ENCODE measurements at regions not wholly inside any gene's neighbourhood (a gene's known extent, or its start where the extent isn't known, plus 50 kb on each side); places are given as distances from the start of the nearest gene placed in this dataset.

GRCh38 chr14:40850191-40850590 lies 756.5 kb upstream of the LRFN5 start:
- no peak for DNase-seq (ENCODE audit: low read depth in 2 of 2)
- H3K9ac ChIP-seq (ENCODE audit: insufficient read depth, low read length) = no peak overlapping the region
- H3K79me2 ChIP-seq (ENCODE audit: control insufficient read depth, insufficient read depth, low read length) = no peaks in the 10 kb centered on the region
- H4K20me1 ChIP-seq (ENCODE audit: control insufficient read depth, extremely low read depth, insufficient read depth, low read length) = no peaks in the 10 kb centered on the region
- H3K27ac ChIP-seq (ENCODE audit: insufficient read depth, low read length) = no peak overlapping the region
- H3K27me3 ChIP-seq (ENCODE audit: control insufficient read depth, insufficient read depth, low read length) = no peaks in the 10 kb centered on the region
- no peaks in the 10 kb centered on the region for H3K36me3 ChIP-seq (ENCODE audit: control insufficient read depth, insufficient read depth, low read length)
- H3K4me1 ChIP-seq (ENCODE audit: control insufficient read depth, extremely low read depth, insufficient read depth, low read length) = no peaks in the 10 kb centered on the region
- H3K4me3 ChIP-seq (replicated peaks in 1 of 4; ENCODE audit: control extremely low read depth in 1 of 4, insufficient read depth in 1 of 4, low read depth in 3 of 4, low read length in 4 of 4) = no peak overlapping the region
- H2AFZ ChIP-seq (ENCODE audit: low read length) = no peak overlapping the region
- no peak overlapping the region for H3K4me2 ChIP-seq (ENCODE audit: extremely low read depth, insufficient read depth, low read length)
- no peaks in the 10 kb centered on the region for H3K9me3 ChIP-seq (ENCODE audit: control insufficient read depth, insufficient read depth, low read depth, low read length)
- TF ChIP-seq, protein P1, sequence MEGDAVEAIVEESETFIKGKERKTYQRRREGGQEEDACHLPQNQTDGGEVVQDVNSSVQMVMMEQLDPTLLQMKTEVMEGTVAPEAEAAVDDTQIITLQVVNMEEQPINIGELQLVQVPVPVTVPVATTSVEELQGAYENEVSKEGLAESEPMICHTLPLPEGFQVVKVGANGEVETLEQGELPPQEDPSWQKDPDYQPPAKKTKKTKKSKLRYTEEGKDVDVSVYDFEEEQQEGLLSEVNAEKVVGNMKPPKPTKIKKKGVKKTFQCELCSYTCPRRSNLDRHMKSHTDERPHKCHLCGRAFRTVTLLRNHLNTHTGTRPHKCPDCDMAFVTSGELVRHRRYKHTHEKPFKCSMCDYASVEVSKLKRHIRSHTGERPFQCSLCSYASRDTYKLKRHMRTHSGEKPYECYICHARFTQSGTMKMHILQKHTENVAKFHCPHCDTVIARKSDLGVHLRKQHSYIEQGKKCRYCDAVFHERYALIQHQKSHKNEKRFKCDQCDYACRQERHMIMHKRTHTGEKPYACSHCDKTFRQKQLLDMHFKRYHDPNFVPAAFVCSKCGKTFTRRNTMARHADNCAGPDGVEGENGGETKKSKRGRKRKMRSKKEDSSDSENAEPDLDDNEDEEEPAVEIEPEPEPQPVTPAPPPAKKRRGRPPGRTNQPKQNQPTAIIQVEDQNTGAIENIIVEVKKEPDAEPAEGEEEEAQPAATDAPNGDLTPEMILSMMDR (conservative IDR thresholded peaks at IDR 0.05 in 1 of 2, IDR thresholded peaks at IDR 0.05 in 1 of 2; ENCODE audit: low read depth in 1 of 2, low read length in 2 of 2) = no peak
- no peak for TF ChIP-seq EZH2 (IDR thresholded peaks at IDR 0.05; ENCODE audit: low read length, missing control alignments)

DNA sequence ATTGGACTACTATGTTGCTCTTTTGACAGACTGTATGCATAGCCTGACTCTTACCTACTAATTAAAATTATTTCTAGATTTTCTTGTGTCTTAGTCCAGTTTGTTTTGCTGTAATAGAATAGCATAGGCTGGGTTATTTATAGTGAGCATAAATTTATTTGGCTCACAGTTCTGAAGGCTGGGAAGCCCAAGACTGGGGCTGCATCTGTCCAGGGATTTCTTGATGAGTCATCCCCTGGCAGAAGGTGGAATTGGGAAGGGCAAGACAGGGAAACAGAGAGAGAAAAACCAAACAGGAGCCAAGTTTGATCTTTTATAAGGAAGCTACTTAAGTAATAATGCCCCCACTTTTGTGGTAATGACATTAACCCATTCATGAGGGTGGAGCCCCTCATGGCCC lies 759.2 kb upstream of the LRFN5 start:
- Histone ChIP-seq H3K4me3 (replicated peaks in 1 of 4; ENCODE audit: control extremely low read depth in 1 of 4, insufficient read depth in 1 of 4, low read depth in 3 of 4, low read length in 4 of 4) (no peak overlapping the region), H2AFZ (ENCODE audit: low read length) (no peak overlapping the region), H3K4me1 (ENCODE audit: control insufficient read depth, extremely low read depth, insufficient read depth, low read length) (no peaks in the 10 kb centered on the region), H3K79me2 (ENCODE audit: control insufficient read depth, insufficient read depth, low read length) (no peaks in the 10 kb centered on the region), H3K36me3 (ENCODE audit: control insufficient read depth, insufficient read depth, low read length) (no peaks in the 10 kb centered on the region), H3K4me2 (ENCODE audit: extremely low read depth, insufficient read depth, low read length) (no peak overlapping the region), H3K9me3 (ENCODE audit: control insufficient read depth, insufficient read depth, low read depth, low read length) (no peaks in the 10 kb centered on the region), H4K20me1 (ENCODE audit: control insufficient read depth, extremely low read depth, insufficient read depth, low read length) (no peaks in the 10 kb centered on the region), H3K27ac (ENCODE audit: insufficient read depth, low read length) (no peak overlapping the region), H3K9ac (ENCODE audit: insufficient read depth, low read length) (no peak overlapping the region), H3K27me3 (ENCODE audit: control insufficient read depth, insufficient read depth, low read length) (no peaks in the 10 kb centered on the region)
- no peak for DNase-seq (ENCODE audit: low read depth in 2 of 2)
- TF ChIP-seq, protein P1 (conservative IDR thresholded peaks at IDR 0.05 in 1 of 2, IDR thresholded peaks at IDR 0.05 in 1 of 2; ENCODE audit: low read depth in 1 of 2, low read length in 2 of 2) = no peak
- TF ChIP-seq EZH2 (IDR thresholded peaks at IDR 0.05; ENCODE audit: low read length, missing control alignments) = no peak

GRCh38 chr14:40842816-40843215 lies 763.9 kb upstream of the LRFN5 start:
- Histone ChIP-seq H3K27me3 (ENCODE audit: control insufficient read depth, insufficient read depth, low read length) (no peaks in the 10 kb centered on the region), H2AFZ (ENCODE audit: low read length) (no peak overlapping the region), H4K20me1 (ENCODE audit: control insufficient read depth, extremely low read depth, insufficient read depth, low read length) (no peaks in the 10 kb centered on the region), H3K36me3 (ENCODE audit: control insufficient read depth, insufficient read depth, low read length) (no peaks in the 10 kb centered on the region), H3K79me2 (ENCODE audit: control insufficient read depth, insufficient read depth, low read length) (no peaks in the 10 kb centered on the region), H3K9ac (ENCODE audit: insufficient read depth, low read length) (no peak overlapping the region), H3K4me1 (ENCODE audit: control insufficient read depth, extremely low read depth, insufficient read depth, low read length) (no peaks in the 10 kb centered on the region), H3K9me3 (ENCODE audit: control insufficient read depth, insufficient read depth, low read depth, low read length) (no peaks in the 10 kb centered on the region), H3K4me3 (replicated peaks in 1 of 4; ENCODE audit: control extremely low read depth in 1 of 4, insufficient read depth in 1 of 4, low read depth in 3 of 4, low read length in 4 of 4) (no peak overlapping the region), H3K4me2 (ENCODE audit: extremely low read depth, insufficient read depth, low read length) (no peak overlapping the region), H3K27ac (ENCODE audit: insufficient read depth, low read length) (no peak overlapping the region)
- no peak for DNase-seq (ENCODE audit: low read depth in 2 of 2)
- no peak for TF ChIP-seq EZH2 (IDR thresholded peaks at IDR 0.05; ENCODE audit: low read length, missing control alignments)
- TF ChIP-seq, protein P1 (conservative IDR thresholded peaks at IDR 0.05 in 1 of 2, IDR thresholded peaks at IDR 0.05 in 1 of 2; ENCODE audit: low read depth in 1 of 2, low read length in 2 of 2) = no peak

All from fibroblast of lung (primary cell).